SKM-1 treated with dmso at 0.1 percent for 144 hours (cell line): ENCODE measurements at regions not wholly inside any gene's neighbourhood (a gene's known extent, or its start where the extent isn't known, plus 50 kb on each side); places are given as distances from the start of the nearest gene placed in this dataset.
A peak's percentile ranks its signal among the peaks of the same experiment; 100 is the strongest.
"Not testable (repeated sequence)": the region's sequence is repeated elsewhere in the genome, so short reads cannot be mapped to it uniquely, and the experiment has no call there.

Experiments used
- DNase-seq: peaks from one replicate; lab custom pipeline; 2025; ENCODE audit not compliant: unreplicated experiment; lab: John Stamatoyannopoulos, UW

DNA sequence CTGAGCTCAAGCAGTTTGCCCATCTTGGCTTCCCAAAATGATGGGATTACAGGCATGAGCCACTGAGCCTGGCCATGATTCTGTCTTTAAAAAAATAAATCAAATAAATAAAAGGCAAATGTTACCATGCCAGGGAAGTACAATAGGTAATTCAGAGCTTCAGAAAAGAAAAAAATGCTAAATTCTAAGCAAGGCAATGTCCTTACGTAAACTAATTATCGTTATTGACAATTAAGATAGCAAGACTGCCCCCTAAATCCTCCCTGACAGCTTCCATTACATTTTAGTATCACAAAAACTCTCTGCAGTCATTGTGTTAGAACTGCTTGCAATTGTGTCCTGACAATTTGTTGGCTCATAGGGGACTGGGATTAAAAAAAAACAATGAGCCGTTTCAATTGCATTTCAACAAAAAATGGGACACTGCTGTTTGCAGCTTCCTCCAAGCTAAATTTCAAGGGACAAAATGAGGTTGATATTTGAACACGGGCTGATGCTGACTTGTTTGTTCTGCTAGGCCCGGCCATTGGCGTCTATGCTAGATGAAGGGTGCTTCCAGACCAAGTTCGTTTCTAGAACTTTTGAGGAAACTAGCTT lies 88.9 kb downstream of the MOGAT1 start:
- no peak for DNase-seq

DNA sequence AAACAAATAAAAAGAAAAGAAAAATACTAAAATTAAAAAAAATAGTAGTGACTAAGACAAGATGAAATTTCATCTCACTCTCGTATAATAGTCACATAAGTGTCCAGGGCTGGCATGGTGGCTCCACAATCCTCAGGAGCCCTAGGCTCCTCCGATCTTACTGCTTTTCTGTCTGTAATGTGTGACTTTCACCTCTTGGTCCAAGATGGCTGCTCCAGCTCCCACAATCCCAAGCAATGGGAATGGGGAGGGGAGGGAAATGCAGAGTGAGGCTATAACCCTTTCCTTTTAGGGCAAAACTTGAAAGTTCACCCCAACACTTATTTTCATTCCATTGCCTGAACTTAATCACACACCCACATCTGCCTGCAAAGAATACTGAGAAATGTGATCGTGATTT lies 90.4 kb downstream of the MOGAT1 start:
- DNase-seq, result no peak

DNA sequence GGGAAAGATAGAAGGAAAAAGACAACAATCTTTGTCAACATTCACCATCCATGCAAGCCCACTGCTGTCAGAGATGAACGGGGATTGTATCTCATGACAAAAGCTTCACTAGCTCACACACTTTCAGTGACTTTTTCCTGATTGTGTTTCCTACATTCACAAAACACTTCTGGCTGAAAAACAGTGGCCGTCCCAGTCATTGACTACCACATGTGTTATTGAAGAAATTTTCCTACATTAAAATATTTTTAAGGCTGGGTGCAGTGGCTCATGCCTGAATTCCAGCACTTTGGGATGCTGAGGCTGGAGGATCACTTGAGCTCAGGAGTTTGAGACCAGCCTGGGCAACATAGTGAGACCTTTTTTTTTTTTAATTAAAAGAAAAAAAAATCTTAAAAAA lies 90.9 kb downstream of the MOGAT1 start:
- no peak for DNase-seq

DNA sequence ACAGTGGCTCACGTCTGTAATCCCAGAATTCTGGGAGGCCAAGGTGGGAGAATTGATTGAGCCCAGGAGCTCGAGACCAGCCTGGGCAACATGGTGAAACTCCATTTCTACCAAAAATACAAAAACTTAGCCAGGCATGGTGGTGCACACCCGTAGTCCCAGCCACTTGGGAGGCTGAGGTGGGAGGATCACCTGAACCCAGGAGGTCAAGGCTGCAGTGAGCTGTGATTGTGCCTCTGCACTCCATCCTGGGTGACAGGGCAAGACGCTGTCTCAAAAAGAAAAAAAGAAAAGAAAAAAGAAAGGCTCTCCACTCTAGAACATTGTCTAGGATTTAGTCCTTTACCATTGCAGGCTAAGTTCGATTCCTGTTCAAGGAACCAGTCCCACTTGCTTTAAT lies 94.4 kb downstream of the MOGAT1 start:
- not testable (repeated sequence) for DNase-seq

- not testable (repeated sequence) for DNase-seq
Observed at GRCh38 chr2:222768019-222768418, 92.8 kb upstream of the ACSL3 start.

DNA sequence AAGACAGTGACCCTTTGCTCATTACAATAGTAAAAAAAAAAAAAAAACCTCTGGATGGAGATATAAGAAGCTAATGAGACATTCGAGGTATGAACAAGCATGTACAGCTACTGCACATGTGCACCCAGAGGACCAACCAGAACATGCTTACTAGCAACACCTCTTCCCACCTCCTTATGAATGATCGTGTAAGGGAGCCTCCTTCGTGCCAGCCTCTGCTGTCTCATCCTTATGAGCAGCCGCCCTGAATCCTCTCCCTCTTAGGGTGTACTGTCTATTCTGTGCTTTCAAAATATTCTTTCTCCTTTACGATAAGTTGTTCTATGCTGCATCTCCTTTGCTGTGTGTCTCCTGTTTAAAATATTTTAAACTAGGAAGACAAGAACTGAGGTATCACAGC lies 91.4 kb upstream of the ACSL3 start:
- no peak for DNase-seq

GRCh38 chr2:222769941-222770340 lies 90.9 kb upstream of the ACSL3 start:
- no peak for DNase-seq

DNA sequence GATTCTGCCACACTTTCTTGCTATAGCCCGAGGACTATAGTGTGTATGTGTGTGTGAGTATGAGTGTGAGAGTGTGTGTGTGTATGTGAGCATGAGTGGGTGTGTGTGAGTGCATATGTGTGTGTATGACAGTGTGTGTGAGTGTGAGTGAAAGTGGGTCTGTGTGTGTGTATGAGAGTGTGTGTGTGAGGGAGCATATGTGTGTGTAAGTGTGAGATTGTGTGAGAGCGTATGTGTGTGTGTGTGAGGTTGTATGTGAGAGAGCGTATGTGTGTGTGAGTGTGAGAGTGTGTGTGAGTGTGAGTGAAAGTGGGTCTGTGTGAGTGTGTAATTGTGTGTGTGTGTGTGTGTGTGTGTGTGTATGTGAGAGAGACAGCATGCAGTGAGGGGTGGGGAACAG lies 89.0 kb upstream of the ACSL3 start:
- no peak for DNase-seq

DNA sequence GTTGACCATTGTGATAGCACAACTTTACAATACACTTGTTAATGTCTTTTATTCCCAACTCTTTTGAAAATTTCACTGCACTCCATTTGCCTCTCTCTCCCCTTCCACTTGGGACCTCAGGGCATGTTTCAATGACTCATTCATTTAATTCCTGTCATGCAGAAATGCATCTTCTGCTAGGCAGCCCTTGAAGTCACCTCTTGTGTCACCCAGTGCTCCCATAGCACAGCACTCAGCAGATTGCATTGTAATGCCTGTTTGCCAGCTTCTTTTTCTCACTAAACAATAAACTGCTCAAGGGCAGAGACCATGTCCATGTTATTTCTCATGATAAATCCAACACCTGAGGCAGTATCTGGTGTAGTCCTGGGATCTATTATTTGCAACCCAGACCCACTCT lies 85.9 kb upstream of the ACSL3 start:
- DNase-seq, result no peak

- DNase-seq, result no peak
Observed at GRCh38 chr2:222776792-222777191, 84.0 kb upstream of the ACSL3 start.

DNA sequence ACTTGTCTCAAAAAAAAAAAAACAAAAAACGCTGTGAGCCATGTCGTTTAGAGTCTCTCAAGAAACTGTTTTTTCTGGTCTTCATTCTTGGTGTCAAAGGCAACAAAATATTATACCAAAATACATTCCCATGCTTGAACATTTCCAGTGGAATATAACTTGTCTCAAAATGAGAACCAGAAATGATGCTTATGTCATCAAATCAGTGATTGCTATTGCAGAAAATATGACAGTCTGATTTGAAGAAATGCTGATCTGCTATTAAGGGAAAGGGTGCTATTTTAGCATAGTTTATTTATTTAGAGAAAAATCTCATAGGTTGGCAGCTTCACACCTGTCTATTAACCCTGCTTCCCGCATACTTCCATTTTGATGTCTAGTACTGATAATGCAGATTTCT lies 82.4 kb upstream of the ACSL3 start:
- DNase-seq, result no peak

GRCh38 chr2:222779145-222779832 lies 81.5 kb upstream of the ACSL3 start:
- no peak for DNase-seq

- DNase-seq, result no peak
Observed at GRCh38 chr2:222780051-222780450, 80.8 kb upstream of the ACSL3 start.

- DNase-seq, result no peak
Observed at GRCh38 chr2:222782201-222782730, 78.6 kb upstream of the ACSL3 start.

DNA sequence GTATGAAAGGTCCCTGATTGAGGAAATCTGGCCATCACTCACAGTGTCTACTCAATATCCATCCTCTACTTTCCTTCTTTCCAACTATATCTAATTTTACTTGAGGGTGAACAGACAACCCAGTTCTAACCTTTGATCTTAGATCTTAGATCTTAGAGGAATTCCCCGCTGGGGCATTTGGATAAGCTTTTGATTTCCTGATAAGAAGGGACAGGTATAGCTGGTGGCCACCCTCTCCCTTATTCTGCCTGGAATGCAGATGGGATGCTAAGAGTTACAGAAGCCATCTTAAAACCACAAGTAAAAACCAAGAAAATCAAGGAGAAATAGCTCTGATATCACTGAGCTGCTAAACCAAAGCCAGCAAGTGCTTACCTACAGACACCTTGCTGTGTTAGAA lies 77.2 kb upstream of the ACSL3 start:
- no peak for DNase-seq

DNA sequence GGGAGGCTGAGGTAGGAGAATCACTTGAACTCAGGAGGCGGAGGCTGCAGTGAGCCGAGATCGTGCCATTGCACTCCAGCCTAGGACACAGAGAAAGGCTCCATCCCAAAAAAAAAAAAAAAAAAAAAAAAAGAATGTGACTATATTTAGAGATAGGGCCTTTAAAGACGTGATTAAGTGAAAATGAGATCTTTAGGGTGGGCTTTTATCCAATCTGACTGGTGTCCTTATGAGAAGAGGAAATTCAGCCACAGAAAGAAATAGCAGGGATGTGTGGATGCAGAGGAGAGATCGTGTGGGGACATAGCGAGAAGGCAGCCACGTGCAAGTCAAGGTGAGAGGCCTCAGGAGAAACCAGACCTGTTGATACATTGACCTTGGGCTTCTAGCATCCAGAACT lies 69.9 kb upstream of the ACSL3 start:
- no peak for DNase-seq

DNA sequence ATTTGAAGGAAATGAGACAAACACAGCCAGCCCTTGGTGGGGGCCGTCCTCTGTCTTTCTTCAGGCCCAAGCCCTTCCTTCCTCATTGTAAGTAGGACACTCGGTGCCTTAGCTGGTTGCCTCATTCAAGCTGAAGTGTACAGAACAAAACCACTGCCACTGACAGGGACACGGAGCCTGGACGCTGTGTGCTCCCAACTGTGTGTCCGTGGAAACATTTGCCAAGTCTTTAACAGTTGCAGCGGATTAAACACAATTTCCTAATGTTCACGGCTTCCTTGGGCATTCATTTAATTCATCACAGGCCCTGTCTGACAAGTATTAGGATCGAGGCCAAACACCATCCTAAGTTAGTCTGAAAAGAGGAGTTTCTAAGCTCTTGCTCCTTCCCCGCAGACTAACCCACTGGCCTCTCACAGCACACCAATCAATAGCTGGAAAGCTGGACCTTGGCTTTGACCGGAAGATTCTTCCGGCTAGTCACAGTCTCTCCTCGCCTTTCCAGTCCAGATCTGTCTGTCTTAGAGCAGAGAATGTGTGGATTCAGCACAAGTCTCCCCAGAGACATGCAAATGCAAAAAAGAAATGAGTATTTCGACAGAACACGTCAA lies 68.7 kb upstream of the ACSL3 start:
- DNase-seq, result peak; percentile 68

DNA sequence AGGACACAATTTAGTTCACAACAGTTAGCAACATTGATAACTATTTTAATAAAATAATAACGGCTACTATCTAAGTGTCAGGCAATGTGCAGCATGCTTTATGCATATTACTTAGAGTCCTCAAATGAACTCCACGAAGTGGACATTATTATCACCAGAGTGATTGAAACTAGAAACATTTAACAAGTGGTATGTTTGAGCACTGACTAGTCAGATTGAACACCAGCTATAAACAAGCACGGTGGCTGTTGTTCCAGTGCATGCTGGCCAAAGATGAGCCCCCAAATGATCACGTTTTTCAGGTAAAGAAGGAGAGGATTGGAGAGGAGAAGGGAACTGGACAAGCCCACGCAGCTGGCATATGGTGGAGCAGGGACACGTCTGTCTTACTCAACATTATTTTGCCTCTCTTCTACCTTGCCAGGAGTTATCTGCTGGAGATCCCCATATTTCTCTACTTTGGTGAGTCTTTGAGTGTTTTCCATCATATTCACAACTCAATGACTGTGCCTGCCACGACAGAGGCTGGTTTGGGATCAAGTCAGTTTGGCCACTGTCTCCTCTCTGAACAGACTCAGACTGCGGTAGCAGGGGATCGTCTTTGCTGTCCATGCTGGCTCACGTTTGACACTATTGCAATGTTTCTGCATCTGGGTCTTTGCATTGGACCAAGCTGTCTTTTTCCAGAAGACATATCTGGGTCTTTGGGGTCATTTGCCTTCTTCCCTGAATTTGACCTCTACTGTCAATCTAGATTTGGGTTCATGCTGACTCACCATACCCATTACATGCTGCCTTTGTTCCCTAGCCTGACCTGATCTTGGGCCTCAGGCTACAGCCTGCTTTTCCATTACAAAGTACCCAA lies 66.0 kb upstream of the ACSL3 start:
- no peak for DNase-seq

DNA sequence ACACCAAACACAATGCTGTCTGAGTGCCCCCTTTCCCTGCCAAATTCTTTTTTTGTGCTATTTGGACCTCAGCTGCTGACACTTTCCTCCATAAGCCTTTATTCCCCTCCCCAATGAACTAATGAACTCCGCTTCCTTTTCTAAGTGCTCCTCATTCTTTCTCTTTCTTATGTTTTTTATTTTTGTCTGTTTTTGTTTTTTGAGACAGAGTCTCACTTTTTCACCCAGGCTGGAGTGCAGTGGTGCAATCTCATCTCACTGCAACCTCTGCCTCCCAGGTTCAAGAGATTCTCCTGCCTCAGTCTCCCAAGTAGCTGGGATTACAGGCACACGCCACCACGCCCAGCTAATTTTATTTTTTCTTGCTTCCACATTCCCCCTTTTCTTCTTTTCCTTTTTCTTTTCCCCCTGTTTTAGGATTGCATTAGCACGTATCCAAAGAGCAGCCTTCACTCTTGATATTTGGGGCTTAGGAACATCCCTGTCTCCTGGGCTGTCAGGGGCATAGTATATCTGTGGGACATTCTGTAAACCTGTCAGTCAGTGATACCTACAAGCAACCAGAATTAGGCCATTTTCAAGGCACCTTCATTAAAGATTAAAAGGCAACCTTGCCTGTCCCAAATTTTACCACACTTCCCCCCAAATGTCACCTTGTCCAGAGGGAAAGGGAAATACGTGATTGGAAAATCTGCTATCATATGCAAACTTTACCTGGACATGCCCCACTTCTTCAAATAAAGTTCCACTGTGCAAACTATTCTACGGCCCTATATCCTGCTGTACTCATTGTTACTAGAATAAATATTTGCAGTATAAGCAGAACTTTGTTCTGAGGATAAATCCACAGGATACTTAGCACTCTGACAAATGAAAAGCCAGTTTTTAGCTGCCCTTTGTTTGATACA lies 65.1 kb upstream of the ACSL3 start:
- no peak for DNase-seq

- DNase-seq, result no peak
Observed at GRCh38 chr2:222796413-222797103, 64.3 kb upstream of the ACSL3 start.
